ENCODE measurements at regions not wholly inside any gene's neighbourhood (a gene's known extent, or its start where the extent isn't known, plus 50 kb on each side); places are given as distances from the start of the nearest gene placed in this dataset.
A peak's percentile ranks its signal among the peaks of the same experiment; 100 is the strongest.

DNA sequence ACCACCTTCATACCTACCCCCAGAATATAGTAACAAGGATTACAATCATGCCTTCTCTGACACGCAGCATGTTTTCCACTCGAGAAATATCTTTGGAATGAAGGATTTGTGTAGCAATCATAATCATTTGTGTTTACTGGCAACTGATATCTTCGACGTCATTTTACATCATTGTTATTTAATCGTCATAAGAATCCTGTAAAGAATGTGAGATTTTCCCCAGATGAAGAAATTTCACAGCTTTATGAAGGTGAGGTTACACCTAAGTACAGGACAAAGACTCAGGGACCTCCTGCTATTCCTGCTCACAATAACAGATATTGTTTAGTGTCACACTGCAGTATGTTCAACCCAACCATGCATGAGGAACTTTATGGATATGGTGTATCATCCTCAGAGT lies 198.2 kb upstream of the LDB2 start:
- no peak for DNase-seq

DNA sequence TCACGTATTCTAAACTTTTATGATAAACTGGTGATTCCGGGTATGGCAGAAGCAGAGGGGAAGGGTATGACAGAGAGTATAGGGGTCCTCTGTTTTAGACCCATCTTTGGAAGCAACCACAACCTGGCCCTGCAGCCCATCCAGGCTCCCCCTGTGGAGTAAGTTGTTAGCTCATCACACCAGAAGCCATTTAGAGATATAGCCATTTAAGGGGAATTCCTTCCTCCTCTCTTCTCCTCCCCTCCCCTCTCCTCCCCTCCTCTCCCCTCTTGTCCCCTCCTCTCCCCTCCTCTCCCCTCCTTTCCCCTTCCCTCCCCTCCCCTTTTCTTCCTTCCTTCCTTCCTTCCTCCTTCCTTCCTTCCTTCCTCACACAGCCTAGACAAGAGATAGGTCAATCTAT lies 197.3 kb upstream of the LDB2 start:
- DNase-seq = no peak

GRCh38 chr4:17094876-17095210 lies 196.4 kb upstream of the LDB2 start:
- no peak for DNase-seq

DNA sequence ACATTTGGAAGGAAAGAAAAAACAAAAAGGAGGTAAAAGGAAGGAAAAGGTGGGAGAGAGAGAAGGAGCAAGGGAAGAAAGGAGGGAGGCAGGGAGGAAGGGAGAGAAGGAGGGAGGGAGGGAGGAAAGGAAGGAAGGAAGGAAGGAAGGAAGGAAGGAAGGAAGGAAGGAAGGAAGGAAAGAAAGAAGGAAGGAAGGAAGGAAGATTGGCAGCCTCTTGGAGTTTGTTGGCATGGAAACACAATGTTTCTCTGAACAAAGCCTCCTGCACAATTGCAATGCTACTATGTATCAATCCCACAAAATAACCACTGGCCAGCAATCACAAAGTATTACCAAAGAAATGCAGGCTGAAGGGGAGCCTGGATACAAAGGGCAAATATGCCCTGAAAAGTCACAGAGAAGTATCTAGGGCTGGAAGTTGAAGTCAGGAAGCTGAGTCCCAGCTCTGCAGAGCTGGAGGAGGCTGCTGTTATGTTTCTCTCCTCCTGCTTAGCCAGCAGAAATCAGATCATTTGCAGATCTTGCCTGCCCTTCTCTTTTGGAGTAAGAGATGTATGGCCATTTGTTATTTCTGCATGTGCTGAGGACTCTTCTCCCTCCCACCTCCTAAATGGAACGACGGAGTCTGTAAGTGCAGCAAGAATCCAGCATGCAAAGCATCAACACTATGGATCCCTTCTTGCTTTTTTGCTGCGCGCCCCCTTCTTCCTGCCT lies 195.9 kb upstream of the LDB2 start:
- no peak for DNase-seq

DNA sequence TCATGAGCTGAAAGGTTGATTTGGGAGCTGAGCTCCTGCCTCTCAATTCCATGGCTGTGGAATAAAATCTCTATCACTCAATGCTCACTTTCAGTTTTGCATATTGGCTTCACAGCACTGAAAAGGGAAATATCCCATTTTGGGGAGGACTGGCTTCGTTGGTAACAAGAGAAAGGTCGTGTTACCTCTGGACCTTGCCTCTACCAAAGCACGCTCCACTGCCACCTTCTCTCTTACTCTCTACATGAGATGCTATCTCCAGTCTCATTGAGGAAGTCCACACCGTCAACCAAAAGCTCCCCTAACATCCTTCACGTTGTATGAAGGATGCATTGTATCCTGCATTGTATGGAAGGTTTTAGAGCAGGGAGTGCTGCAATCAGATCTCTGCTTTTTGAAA lies 195.0 kb upstream of the LDB2 start:
- no peak for DNase-seq

GRCh38 chr4:17092736-17093437 lies 194.4 kb upstream of the LDB2 start:
- DNase-seq = peak; percentile 7

DNA sequence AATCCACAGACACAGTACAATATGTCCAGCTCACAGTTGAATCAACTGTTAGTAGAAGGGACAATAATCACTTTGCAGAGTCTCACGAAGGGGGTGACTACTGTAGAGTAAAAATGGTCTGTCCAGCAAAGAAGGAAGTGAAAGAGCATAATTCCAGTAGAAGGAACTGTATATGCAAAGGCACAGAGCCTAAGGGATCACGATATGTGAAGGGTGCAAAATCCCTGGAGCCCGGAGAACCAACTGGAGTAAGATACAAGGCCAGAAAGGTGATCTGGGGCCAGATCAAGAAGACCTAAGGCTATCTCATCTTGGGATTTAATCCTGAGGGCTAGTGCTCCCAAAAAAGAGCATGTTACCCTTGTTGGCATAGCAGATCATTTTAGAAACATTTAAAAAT lies 192.7 kb upstream of the LDB2 start:
- no peak for DNase-seq

DNA sequence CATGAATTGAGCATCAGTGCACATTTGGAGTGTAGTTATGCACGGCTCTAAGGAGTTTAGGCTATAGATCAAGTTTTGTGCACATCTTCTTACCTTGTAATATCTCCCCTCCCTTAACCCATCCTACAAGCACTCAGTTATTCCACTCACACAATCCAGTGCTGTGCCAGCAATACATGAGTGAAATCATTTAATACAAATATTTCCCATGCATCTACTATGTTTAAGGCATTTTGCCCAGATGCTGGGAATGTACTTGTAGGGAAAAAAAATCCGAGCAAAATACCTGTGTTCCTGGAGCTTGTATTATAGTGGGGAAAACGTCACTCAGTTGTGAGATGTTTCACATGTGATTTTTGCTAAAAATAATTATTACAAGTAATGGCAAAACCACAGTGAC lies 191.6 kb upstream of the LDB2 start:
- DNase-seq = no peak

GRCh38 chr4:17085416-17085815 lies 187.0 kb upstream of the LDB2 start:
- DNase-seq = peak; percentile 3

DNA sequence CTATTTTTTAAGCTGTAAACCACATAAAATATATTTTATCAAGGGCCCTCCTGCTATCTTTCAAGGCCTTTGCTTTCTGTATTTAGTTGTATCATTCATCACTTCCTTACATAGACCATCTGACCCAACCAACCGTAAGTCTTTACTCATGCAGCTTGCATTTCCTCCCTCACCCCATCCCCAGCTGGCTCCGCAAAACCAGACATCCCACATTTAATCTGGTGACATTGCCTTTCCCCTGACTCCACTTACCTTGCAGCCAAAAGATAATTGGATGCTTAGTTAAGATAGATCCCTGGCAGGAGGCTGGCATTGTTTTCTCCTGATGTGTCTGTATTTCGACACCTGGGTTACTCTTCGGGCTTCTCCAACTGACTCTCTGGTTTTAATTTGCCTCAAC lies 183.7 kb upstream of the LDB2 start:
- DNase-seq = no peak

DNA sequence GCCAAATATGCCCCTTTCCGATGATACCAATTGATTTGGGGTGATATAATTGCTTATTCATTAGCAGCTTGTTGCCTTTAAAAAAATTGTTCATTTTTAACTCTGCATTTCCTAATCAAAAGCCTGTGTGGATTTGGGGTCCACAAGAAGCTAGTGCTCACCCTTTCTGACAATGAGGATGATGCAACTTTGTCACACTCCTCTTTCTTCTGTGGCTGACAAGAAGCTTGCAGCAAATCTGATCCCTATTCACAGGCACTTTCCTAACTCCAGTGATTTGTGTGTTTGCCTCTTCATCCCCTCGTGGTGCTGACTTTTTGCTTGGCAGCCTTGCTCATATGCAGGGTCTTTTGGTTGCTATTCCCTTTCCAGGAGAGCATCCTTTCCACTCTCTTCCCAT lies 182.7 kb upstream of the LDB2 start:
- DNase-seq = peak; percentile 19

- DNase-seq = no peak
Measured at GRCh38 chr4:17077105-17077504, 178.7 kb upstream of the LDB2 start.

GRCh38 chr4:17072483-17072882 lies 174.0 kb upstream of the LDB2 start:
- no peak for DNase-seq

- DNase-seq = no peak
Measured at GRCh38 chr4:17068891-17069290, 170.4 kb upstream of the LDB2 start.

DNA sequence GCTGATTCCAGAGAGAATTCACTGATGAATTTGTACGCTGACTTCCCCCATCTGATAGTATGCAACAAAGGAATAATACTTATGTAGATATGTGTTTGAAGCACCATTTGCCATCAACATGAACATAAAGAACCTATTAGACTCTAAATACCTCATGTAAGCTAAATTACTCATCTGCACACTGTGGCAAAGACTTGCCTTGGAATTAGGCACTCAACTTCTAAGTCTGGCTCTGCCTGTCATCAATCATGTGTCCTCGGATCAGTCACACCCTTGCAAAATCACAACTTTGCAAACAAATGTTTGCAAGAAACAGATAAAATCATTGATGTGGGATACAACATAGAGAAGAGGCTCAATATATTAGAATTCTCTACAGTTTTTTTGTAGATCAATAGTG lies 169.9 kb upstream of the LDB2 start:
- no peak for DNase-seq

DNA sequence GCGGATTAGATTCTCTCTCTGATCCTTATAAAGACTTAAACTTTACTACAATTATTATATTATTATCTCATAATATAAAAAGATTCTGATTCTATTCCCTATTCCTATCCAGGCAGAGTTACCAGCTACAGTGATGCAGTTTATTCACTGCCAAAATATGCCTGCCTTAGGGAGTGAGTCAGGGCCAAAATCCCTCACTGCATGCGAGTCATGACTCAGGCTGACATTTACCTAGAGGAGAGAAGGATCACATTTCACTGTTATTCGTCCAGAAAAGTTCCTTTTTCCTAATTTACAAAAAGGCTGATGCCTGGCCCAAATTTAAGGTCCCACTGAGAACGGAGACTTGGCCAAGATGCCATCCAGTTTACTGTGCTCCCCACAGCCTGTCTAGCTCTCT lies 168.5 kb upstream of the LDB2 start:
- no peak for DNase-seq

- DNase-seq = no peak
Measured at GRCh38 chr4:17066236-17066635, 167.8 kb upstream of the LDB2 start.

- DNase-seq = no peak
Measured at GRCh38 chr4:17065821-17066220, 167.4 kb upstream of the LDB2 start.

DNA sequence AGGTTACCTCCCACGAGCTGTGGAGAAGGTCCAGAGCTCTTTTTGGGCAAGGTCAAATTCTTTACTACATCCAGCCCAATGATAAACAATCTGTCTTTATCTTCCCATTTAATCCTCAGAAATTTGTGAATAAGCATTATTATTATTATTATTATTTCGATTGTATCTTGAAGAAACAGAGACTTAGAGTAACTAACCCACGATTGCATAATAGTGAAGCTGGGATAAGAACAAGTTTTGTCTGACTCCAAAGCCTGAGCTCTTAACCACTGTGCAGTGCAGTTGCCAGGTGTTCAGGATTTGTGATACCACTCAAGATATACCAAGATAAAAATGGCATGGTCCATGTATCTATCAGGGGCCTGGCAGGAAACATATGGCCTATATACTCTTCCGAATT lies 166.5 kb upstream of the LDB2 start:
- no peak for DNase-seq

- no peak for DNase-seq
Measured at GRCh38 chr4:17063888-17064287, 165.4 kb upstream of the LDB2 start.

DNA sequence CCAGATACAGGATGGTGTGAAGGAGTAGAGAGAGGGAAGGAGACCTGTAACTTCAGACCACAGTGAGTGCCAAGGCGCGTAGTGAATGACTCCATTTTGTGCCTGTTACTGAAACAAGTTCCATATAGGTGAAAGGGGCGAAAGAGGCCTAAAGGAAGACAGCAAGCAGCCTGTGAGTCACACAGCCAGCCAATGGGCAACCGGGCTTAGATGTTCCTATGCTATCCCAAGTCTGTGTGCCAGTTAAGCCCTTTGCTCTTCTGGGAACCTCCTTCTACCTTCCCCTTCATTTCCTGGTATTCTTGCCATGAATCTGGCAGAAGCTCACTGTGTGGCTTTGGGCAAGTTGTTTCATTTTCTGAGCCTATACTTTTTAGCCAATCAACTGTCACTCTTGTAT lies 161.8 kb upstream of the LDB2 start:
- DNase-seq = no peak

GRCh38 chr4:17058916-17059741 lies 160.7 kb upstream of the LDB2 start:
- DNase-seq = no peak

GRCh38 chr4:17058536-17058915 lies 160.1 kb upstream of the LDB2 start:
- DNase-seq = no peak

DNA sequence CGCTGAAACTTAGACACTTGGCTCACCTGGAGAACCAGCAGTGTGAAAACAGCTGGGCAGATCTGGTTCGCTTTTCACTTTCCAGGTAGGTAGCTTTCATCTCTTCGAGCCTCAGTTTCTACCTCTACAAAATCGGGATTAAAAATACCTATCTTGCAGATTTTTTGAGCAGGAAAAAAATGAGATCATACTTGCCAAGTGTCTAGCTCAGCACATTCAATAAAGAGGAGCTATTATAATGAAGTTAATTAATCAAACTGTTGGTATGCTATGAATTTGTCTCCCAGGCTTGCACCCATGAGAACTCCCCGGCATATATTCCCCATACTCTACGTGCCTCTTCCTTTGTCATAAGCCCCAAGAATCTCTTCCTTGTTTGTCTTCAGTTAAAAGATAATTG lies 158.6 kb upstream of the LDB2 start:
- no peak for DNase-seq
